Panc1 (cell line): ENCODE measurements at regions not wholly inside any gene's neighbourhood (a gene's known extent, or its start where the extent isn't known, plus 50 kb on each side); places are given as distances from the start of the nearest gene placed in this dataset.

ENCODE experiments used
- ATAC-seq: fragments of 200-7000 bp; cut with Tn5 transposase; 2 replicates; pipeline ENCODE4 v1.9.1; 2020; ENCODE audit warnings: mild to moderate bottlenecking, moderate library complexity
- BruUV-seq: library from RNA; stranded (reverse); fragments of 400-500 nt; replicated peaks from 2 replicates; lab custom pipeline; 2021; lab: Mats Ljungman, UMichigan
- CTCF ChIA-PET: fragments of 300-600 bp; sonication (Branson Sonifier 250); formaldehyde crosslinking; loops from one replicate; lab custom pipeline; 2022; ENCODE audit warnings: antibody characterized with exemption; lab: Charles Lee
- POLR2A ChIA-PET: fragments of 300-600 bp; sonication (Branson Sonifier 250); formaldehyde crosslinking; loops from one replicate; lab custom pipeline; 2022; ENCODE audit warnings: antibody characterized with exemption; lab: Charles Lee
- DNase-seq: peaks from one replicate; pipeline ENCODE4 v3.0.0-alpha.2; 2010; ENCODE audit warnings: low read depth, low spot score
- H3K27ac ChIP-seq: 2 replicates; pipeline ENCODE4 v1.5.1; 2011; ENCODE audit warnings: mild to moderate bottlenecking, low read length, inconsistent platforms
- H3K27me3 ChIP-seq: fragments of 200-500 bp; sonication (Bioruptor generic); 2 replicates; pipeline ENCODE4 v1.6.0; 2014; ENCODE audit warnings: low read length, inconsistent platforms; ENCODE audit not compliant: control insufficient read depth, insufficient read depth
- H3K36me3 ChIP-seq: fragments of 200-500 bp; sonication (Bioruptor generic); 2 replicates; pipeline ENCODE4 v1.5.1; 2014; ENCODE audit warnings: inconsistent platforms, mild to moderate bottlenecking, low read length, moderate library complexity; ENCODE audit not compliant: control insufficient read depth, insufficient read depth
- H3K4me1 ChIP-seq: 2 replicates; pipeline ENCODE4 v1.5.1; 2011; ENCODE audit warnings: inconsistent platforms, mild to moderate bottlenecking, low read length, moderate library complexity; ENCODE audit not compliant: control insufficient read depth, insufficient read depth
- H3K4me3 ChIP-seq, 2 experiments: 2 replicates each; pipeline ENCODE4 v1.5.1; 2011 to 2012; ENCODE audit warnings: low read depth in 2 of 2, low read length in 2 of 2, mild to moderate bottlenecking in 2 of 2, inconsistent platforms in 1 of 2, moderate library complexity in 1 of 2
- H3K9me3 ChIP-seq: fragments of 200-500 bp; sonication (Bioruptor generic); 2 replicates; pipeline ENCODE4 v1.5.1; 2014; ENCODE audit warnings: low read depth, mild to moderate bottlenecking, inconsistent platforms, low read length, moderate library complexity; ENCODE audit not compliant: control insufficient read depth, insufficient read depth
- CTCF ChIP-seq: fragments of 450-650 bp; IDR thresholded peaks from 2 replicates; pipeline ENCODE4 v1.5.1; 2017; ENCODE audit warnings: mild to moderate bottlenecking
- POLR2AphosphoS5 ChIP-seq: IDR thresholded peaks from 2 replicates; pipeline ENCODE4 v1.6.1; 2012; ENCODE audit warnings: mild to moderate bottlenecking, low read depth, low read length, moderate library complexity
- REST ChIP-seq, 2 experiments: IDR thresholded peaks; 2 replicates each; pipeline ENCODE4 v1.6.1; 2011 to 2012; ENCODE audit warnings: low read depth in 2 of 2, control low read depth in 1 of 2, low read length in 1 of 2, mild to moderate bottlenecking in 1 of 2, moderate library complexity in 1 of 2; ENCODE audit not compliant: insufficient read depth in 1 of 2
- SIN3A ChIP-seq: IDR thresholded peaks from 2 replicates; pipeline ENCODE4 v1.6.1; 2012; ENCODE audit warnings: low read depth, mild to moderate bottlenecking, low read length, moderate library complexity, borderline replicate concordance; ENCODE audit not compliant: insufficient read depth
- TCF7L2 ChIP-seq: IDR thresholded peaks from 2 replicates; pipeline ENCODE4 v1.6.1; 2011; ENCODE audit warnings: mild to moderate bottlenecking, low read depth, low read length, inconsistent platforms
- in situ Hi-C: cut with HindIII; loops from 2 replicates; pipeline ENCODE4 v1.10.0; 2016; ENCODE audit warnings: low sequenced_read_pairs, low pct_unique_long_range_greater_than_20kb
- intact Hi-C: fragments of 100-400 bp; cut with micrococcal nuclease; formaldehyde crosslinking; loops from one replicate; pipeline ENCODE4 v1.10.0; 2022; ENCODE audit not compliant: unreplicated experiment

GRCh38 chr5:30505014-30505886 is 688.2 kb upstream of the CDH6 start:
- TF ChIP-seq REST (IDR thresholded peaks at IDR 0.05; ENCODE audit: insufficient read depth in 1 of 2, low read depth in 2 of 2, low read length in 1 of 2) (no peak), POLR2AphosphoS5 (no peak), TCF7L2 (no peak), CTCF (no peak), SIN3A (no peak)
- intact Hi-C loops (no loop called here), in situ Hi-C loops (no loop called here)
- Histone ChIP-seq H3K4me3 (no peak overlapping the region), H3K9me3 (no peaks in the 10 kb centered on the region), H3K4me1 (no peaks in the 10 kb centered on the region), H3K27me3 (no peaks in the 10 kb centered on the region), H3K27ac (no peak overlapping the region), H3K36me3 (no peaks in the 10 kb centered on the region)
- no TSS peak for BruUV-seq
- POLR2A ChIA-PET, result no interaction called here
- ATAC-seq (no peak), DNase-seq (peak; percentile 76)
- CTCF ChIA-PET, result no interaction called here

GRCh38 chr5:30502277-30502676 is 691.2 kb upstream of the CDH6 start:
- H3K27me3 ChIP-seq, result no peaks in the 10 kb centered on the region
- ATAC-seq (no peak), DNase-seq (peak; percentile 7)
- no TSS peak for BruUV-seq
- H3K4me3 ChIP-seq, result no peak overlapping the region
- TF ChIP-seq REST (IDR thresholded peaks at IDR 0.05; ENCODE audit: insufficient read depth in 1 of 2, low read depth in 2 of 2, low read length in 1 of 2) (no peak), POLR2AphosphoS5 (no peak), SIN3A (no peak), TCF7L2 (no peak), CTCF (no peak)
- in situ Hi-C loops, result no loop called here
- ChIA-PET CTCF (no interaction called here), POLR2A (no interaction called here)
- no peak overlapping the region for H3K27ac ChIP-seq
- H3K4me1 ChIP-seq, result no peaks in the 10 kb centered on the region
- no peaks in the 10 kb centered on the region for H3K9me3 ChIP-seq
- no peaks in the 10 kb centered on the region for H3K36me3 ChIP-seq
- intact Hi-C loops, result no loop called here
